ENCODE measurements at regions not wholly inside any gene's neighbourhood (a gene's known extent, or its start where the extent isn't known, plus 50 kb on each side); places are given as distances from the start of the nearest gene placed in this dataset.
"Not testable (repeated sequence)": the region's sequence is repeated elsewhere in the genome, so short reads cannot be mapped to it uniquely, and the experiment has no call there.

DNA sequence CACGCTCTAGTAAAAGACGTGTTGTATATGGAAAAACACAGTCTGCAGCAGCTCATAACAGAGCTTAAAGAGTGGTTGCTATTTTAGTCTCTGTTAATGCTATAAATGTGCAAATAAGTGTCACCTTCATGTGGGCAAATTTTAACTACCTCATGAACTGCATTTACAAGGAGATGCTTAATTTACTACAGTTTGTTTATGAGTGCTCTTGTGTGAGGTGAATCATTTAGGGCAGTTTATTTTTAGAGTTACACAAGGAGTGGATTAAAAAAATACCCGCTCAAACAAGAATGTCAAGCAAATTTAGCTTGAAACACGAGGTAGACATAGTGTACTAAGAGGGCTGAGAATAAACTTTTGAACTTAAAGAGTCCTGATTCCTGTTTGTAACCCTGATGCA lies 579.0 kb downstream of the MFSD1 start:
- TF ChIP-seq, protein P1, sequence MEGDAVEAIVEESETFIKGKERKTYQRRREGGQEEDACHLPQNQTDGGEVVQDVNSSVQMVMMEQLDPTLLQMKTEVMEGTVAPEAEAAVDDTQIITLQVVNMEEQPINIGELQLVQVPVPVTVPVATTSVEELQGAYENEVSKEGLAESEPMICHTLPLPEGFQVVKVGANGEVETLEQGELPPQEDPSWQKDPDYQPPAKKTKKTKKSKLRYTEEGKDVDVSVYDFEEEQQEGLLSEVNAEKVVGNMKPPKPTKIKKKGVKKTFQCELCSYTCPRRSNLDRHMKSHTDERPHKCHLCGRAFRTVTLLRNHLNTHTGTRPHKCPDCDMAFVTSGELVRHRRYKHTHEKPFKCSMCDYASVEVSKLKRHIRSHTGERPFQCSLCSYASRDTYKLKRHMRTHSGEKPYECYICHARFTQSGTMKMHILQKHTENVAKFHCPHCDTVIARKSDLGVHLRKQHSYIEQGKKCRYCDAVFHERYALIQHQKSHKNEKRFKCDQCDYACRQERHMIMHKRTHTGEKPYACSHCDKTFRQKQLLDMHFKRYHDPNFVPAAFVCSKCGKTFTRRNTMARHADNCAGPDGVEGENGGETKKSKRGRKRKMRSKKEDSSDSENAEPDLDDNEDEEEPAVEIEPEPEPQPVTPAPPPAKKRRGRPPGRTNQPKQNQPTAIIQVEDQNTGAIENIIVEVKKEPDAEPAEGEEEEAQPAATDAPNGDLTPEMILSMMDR (IDR thresholded peaks at IDR 0.05), result no peak
- DNase-seq, result no peak
- H3K9me3 Mint-ChIP-seq, result no peaks in the 10 kb centered on the region

DNA sequence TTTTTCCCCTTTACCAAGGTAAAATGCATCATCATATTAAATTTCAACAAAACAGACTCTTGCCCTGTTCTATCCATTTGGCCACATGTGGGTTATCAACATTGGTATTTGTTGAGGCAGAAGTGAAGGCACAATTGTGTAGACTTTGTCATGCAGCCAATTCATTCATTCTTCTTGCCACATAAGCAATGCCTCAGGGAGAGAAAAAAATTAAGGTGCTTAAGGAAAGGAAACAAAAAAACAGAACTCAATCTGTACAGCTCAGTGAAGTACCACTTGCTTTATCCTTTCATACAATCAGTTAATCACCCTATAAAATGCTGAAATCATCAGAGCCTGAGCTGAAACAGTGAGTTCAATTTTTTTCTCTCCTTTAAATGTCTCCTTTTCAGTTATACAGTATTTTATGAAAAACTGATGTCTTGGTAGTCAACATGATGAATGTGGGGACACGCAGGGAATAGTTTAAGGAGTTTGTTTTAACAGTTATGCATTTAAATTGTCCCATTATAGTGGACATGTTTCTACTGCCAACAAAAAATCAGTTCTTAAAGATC lies 588.9 kb downstream of the MFSD1 start:
- TF ChIP-seq, protein P1 (IDR thresholded peaks at IDR 0.05), result no peak
- Mint-ChIP-seq H3K9me3 (no peaks in the 10 kb centered on the region), H3K4me3 (no peak overlapping the region), H3K27me3 (ENCODE audit: insufficient read depth) (peaks cover 2% of the 10 kb centered on the region), H3K27ac (no peak overlapping the region), H3K4me1 (ENCODE audit: low read depth) (no peaks in the 10 kb centered on the region), H3K36me3 (ENCODE audit: low read depth) (no peaks in the 10 kb centered on the region)
- DNase-seq, result no peak

More for the DNA sequence above, 579.0 kb downstream of the MFSD1 start:
- no peaks in the 10 kb centered on the region for H3K36me3 Mint-ChIP-seq (ENCODE audit: low read depth)
- H3K27ac Mint-ChIP-seq, result no peak overlapping the region
- H3K27me3 Mint-ChIP-seq (ENCODE audit: insufficient read depth), result no peaks in the 10 kb centered on the region; the same call in 1 of the 2 replicates
- no peak overlapping the region for H3K4me3 Mint-ChIP-seq
- H3K4me1 Mint-ChIP-seq (ENCODE audit: low read depth), result peaks cover 27% of the 10 kb centered on the region

DNA sequence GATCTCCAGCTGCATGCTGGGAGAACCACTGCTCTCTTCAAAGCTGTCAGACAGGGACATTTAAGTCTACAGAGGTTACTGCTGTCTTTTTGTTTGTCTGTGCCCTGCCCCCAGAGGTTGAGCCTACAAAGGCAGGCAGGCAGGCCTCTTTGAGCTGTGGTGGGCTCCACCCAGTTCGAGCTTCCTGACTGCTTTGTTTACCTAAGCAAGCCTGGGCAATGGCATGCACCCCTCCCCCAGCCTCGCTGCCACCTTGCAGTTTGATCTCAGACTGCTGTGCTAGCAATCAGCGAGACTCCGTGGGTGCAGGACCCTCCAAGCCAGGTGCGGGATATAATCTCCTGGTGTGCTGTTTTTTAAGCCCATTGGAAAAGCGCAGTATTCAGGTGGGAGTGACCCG lies 591.0 kb upstream of the IL12A start:
- not testable (repeated sequence) for H3K9me3 Mint-ChIP-seq; H3K36me3 Mint-ChIP-seq (ENCODE audit: low read depth); H3K4me3 Mint-ChIP-seq; H3K4me1 Mint-ChIP-seq (ENCODE audit: low read depth); DNase-seq; H3K27me3 Mint-ChIP-seq (ENCODE audit: insufficient read depth); H3K27ac Mint-ChIP-seq

DNA sequence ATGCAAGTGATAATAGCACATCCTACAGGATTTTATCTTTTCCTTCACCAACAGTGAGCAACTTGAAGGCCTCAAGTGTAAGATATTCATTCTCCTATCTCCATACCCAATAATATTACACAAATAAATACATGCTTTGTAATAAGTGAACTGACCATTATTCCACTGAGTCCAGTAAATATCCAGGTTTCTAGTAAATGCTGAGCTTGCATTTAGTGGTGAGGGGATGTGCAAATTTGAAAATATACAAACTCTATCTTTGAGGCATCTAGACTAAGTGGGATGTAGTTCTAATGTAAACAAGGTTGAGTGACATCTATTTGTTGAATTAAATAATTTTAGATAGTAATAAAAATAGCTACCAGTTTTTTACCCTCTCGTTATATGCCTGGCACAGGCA lies 587.6 kb upstream of the IL12A start:
- no peak for DNase-seq
- no peak overlapping the region for H3K27ac Mint-ChIP-seq

DNA sequence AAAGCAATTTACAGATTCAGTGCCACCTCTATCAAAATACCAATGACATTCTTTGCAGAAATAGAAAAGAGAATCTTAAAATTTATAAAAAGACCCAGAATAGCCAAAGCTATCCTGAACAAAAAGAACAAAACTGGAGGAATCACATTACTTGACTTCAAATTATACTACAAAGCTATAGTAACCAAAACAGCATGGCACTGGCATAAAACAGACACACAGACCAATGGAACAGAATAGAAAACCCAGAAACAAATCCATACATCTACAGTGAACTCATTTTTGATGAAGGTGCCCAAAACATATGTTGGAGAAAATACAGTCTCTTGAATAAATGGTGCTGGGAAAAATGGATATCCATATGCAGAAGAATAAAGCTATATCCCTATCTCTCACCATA lies 578.9 kb upstream of the IL12A start:
- H3K4me1 Mint-ChIP-seq (ENCODE audit: low read depth); H3K27me3 Mint-ChIP-seq (ENCODE audit: insufficient read depth); H3K27ac Mint-ChIP-seq; H3K36me3 Mint-ChIP-seq (ENCODE audit: low read depth); DNase-seq; H3K4me3 Mint-ChIP-seq; H3K9me3 Mint-ChIP-seq: not testable (repeated sequence)

More for the DNA sequence above, 587.6 kb upstream of the IL12A start:
- TF ChIP-seq, protein P1 (IDR thresholded peaks at IDR 0.05), result no peak
- Mint-ChIP-seq H3K9me3 (no peaks in the 10 kb centered on the region), H3K27me3 (ENCODE audit: insufficient read depth) (0 out of 2 replicates have a peak, but pooled peaks cover 2% of the 10 kb centered on the region), H3K36me3 (ENCODE audit: low read depth) (no peaks in the 10 kb centered on the region), H3K4me1 (ENCODE audit: low read depth) (no peaks in the 10 kb centered on the region), H3K4me3 (no peak overlapping the region)

DNA sequence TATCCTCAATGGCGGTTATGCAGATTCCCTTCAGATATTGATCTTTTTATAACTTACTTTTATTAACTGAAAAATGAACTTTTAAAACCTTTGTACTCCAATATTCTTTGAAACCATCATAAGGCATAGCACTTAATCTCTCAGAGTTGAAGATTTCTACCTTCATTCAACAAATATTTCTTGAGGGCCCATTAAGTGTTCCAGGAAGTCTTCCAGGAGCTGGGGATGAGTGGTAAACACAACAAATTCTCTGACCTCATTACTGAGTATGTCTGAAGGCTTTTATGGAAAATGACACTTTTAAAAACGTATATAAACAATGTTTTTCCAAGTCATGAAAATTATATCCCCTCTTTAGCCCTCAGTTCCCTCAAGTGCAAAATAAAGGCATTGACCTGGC lies 575.3 kb upstream of the IL12A start:
- H3K4me1 Mint-ChIP-seq (ENCODE audit: low read depth), result peaks cover 8% of the 10 kb centered on the region
- H3K4me3 Mint-ChIP-seq, result no peak overlapping the region
- no peak overlapping the region for H3K27ac Mint-ChIP-seq
- TF ChIP-seq, protein P1 (IDR thresholded peaks at IDR 0.05), result no peak
- no peaks in the 10 kb centered on the region for H3K36me3 Mint-ChIP-seq (ENCODE audit: low read depth)
- DNase-seq, result no peak
- peaks cover 9% of the 10 kb centered on the region; the same call in 1 of the 2 replicates for H3K9me3 Mint-ChIP-seq
- no peaks in the 10 kb centered on the region for H3K27me3 Mint-ChIP-seq (ENCODE audit: insufficient read depth)

DNA sequence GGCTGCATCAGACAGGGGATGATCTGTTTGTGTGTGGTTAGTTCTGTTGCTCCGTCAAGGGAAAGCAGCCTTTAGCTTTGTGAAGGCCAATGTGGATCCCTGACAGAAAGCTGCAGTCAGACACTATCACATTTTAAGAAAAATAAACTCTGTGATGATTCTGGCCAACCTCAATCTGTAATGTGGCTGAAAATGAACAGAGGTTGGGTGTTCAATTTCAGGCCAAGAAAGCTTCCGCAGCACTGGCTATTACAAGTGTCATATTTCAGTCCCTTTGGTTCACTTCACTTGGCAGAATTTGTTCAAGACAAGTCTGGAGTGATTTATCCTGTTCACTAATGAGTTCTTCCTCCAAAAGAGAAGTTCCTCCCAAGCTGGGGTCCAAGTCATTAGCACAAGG lies 571.8 kb upstream of the IL12A start:
- no peaks in the 10 kb centered on the region for H3K36me3 Mint-ChIP-seq (ENCODE audit: low read depth)
- no peaks in the 10 kb centered on the region for H3K9me3 Mint-ChIP-seq
- no peak overlapping the region for H3K4me3 Mint-ChIP-seq
- TF ChIP-seq, protein P1 (IDR thresholded peaks at IDR 0.05), result no peak
- H3K27me3 Mint-ChIP-seq (ENCODE audit: insufficient read depth), result no peaks in the 10 kb centered on the region; the same call in 1 of the 2 replicates
- peaks cover 20% of the 10 kb centered on the region for H3K4me1 Mint-ChIP-seq (ENCODE audit: low read depth)
- no peak overlapping the region for H3K27ac Mint-ChIP-seq
- no peak for DNase-seq

Measured in HFFc6 (cell line).